Thymus (tissue), 11 donors: ENCODE measurements at regions not wholly inside any gene's neighbourhood (a gene's known extent, or its start where the extent isn't known, plus 50 kb on each side); places are given as distances from the start of the nearest gene placed in this dataset.

Experiments
- DNase-seq, 9 donors: peaks; one replicate each; pipeline ENCODE4 v3.0.0-alpha.2; 2013; ENCODE audit warnings: low spot score in 9 of 9, low read depth in 6 of 9, missing footprints in 1 of 9
- H3K27ac ChIP-seq, 2 donors: one replicate each; pipeline ENCODE4 v1.5.1; 2013; ENCODE audit warnings: control low read depth in 1 of 2, low read depth in 1 of 2, low read length in 1 of 2, mild to moderate bottlenecking in 1 of 2, moderate library complexity in 1 of 2
- H3K27me3 ChIP-seq, 2 donors: one replicate each; pipeline ENCODE4 v1.5.1; 2013; ENCODE audit warnings: low read length in 1 of 2; ENCODE audit not compliant: control insufficient read depth in 2 of 2, insufficient read depth in 1 of 2
- H3K36me3 ChIP-seq, 2 donors: one replicate each; pipeline ENCODE4 v1.5.1; 2013; ENCODE audit warnings: low read length in 1 of 2, mild to moderate bottlenecking in 1 of 2, moderate library complexity in 1 of 2; ENCODE audit not compliant: control insufficient read depth in 2 of 2, insufficient read depth in 2 of 2
- H3K4me1 ChIP-seq, 2 donors: one replicate each; pipeline ENCODE4 v1.5.1; 2013; ENCODE audit warnings: low read length in 2 of 2; ENCODE audit not compliant: control insufficient read depth in 2 of 2, insufficient read depth in 2 of 2
- H3K4me3 ChIP-seq, 2 donors: one replicate each; pipeline ENCODE4 v1.5.1; 2013; ENCODE audit warnings: low read length in 2 of 2, control low read depth in 1 of 2, mild to moderate bottlenecking in 1 of 2
- H3K9me3 ChIP-seq, 2 donors: one replicate each; pipeline ENCODE4 v1.5.1; 2013; ENCODE audit warnings: low read length in 1 of 2, mild to moderate bottlenecking in 1 of 2; ENCODE audit not compliant: control insufficient read depth in 2 of 2, insufficient read depth in 1 of 2
- WGBS: extraction: QIAGEN DNeasy Blood & Tissue Kit; methylation state at CpG from one replicate; pipeline ENCODE4 v1.1.7; 2013; 5-methylcytosine and 5-hydroxymethylcytosine counted together
- donor health status: healthy.

DNA sequence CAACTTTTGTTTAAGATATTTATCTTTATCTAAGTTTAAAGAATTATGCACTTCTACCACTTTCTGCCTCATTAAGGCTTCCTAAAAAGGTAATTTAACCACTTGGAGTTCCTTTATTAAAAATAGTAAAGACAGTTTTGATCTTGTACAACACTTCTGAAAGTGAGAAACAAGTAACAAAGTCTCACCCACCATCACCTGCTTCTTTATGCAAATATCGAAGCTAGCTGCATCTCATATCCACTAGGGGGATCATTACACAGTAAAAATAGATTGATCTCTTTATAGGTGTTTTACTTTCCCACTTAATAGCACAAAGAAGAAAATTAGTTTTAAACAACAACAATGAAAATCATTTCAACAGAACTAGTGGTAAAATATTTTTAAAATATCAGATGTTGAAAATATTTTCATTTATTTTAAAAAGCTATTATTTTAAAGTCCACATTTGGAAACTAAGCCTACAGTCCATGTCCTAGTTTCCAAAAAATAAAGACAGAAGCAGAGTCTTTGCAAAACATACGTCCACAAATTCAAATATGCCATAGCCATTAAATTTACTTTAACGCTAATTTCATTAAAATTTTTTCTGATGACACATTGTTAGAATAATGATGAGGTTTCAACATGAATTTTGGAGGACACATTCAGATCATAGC is 160.0 kb upstream of the SOX5 start:
- Histone ChIP-seq H3K36me3 (no peaks in the 10 kb centered on the region), H3K4me1 (no peaks in the 10 kb centered on the region), H3K4me3 (no peak overlapping the region), H3K27ac (no peak overlapping the region), H3K27me3 (no peaks in the 10 kb centered on the region), H3K9me3 (no peaks in the 10 kb centered on the region)
- 75% methylated on average over 3 of the region's 3 CpGs for WGBS
- peak in 2 of 9 donors; percentile 2 to 26 for DNase-seq

DNA sequence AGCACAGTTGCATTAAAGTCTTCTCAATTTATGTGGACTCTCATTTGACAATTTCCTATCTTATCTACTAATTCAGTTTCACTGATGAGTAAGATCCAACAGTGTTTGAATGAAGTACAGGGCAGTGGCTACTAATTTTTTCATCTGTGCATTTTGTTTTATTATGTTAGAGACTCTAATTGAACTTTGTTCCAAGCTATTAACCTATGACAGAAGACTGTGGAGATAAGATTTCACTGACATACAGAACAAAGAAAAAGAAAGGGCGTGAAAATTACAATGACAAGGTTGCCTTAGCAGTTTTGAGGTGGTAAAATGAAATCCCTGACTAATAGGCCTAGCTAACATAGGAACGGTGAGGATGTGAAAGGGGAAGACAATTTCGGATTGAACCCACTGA is 153.2 kb upstream of the SOX5 start:
- WGBS, result 84% methylated on average over 3 of the region's 3 CpGs
- Histone ChIP-seq H3K4me1 (no peaks in the 10 kb centered on the region), H3K4me3 (no peak overlapping the region), H3K36me3 (no peaks in the 10 kb centered on the region), H3K27ac (no peak overlapping the region), H3K27me3 (no peaks in the 10 kb centered on the region), H3K9me3 (no peaks in the 10 kb centered on the region)
- no peak for DNase-seq

- H3K9me3 ChIP-seq, result no peaks in the 10 kb centered on the region
- DNase-seq, result no peak
- H3K27ac ChIP-seq, result no peak overlapping the region
- H3K4me1 ChIP-seq, result no peaks in the 10 kb centered on the region
- 93% methylated on average over 1 of the region's 1 CpG for WGBS
- H3K27me3 ChIP-seq, result no peaks in the 10 kb centered on the region
- H3K4me3 ChIP-seq, result no peak overlapping the region
- H3K36me3 ChIP-seq, result no peaks in the 10 kb centered on the region
Observed at GRCh38 chr12:24099576-24099975, 150.1 kb upstream of the SOX5 start.

- H3K4me1 ChIP-seq, result no peaks in the 10 kb centered on the region
- H3K4me3 ChIP-seq, result no peak overlapping the region
- no peaks in the 10 kb centered on the region for H3K9me3 ChIP-seq
- 96% methylated on average over 1 of the region's 1 CpG for WGBS
- DNase-seq, result no peak
- H3K36me3 ChIP-seq, result no peaks in the 10 kb centered on the region
- H3K27me3 ChIP-seq, result no peaks in the 10 kb centered on the region
- no peak overlapping the region for H3K27ac ChIP-seq
Observed at GRCh38 chr12:24095245-24095644, 145.8 kb upstream of the SOX5 start.

DNA sequence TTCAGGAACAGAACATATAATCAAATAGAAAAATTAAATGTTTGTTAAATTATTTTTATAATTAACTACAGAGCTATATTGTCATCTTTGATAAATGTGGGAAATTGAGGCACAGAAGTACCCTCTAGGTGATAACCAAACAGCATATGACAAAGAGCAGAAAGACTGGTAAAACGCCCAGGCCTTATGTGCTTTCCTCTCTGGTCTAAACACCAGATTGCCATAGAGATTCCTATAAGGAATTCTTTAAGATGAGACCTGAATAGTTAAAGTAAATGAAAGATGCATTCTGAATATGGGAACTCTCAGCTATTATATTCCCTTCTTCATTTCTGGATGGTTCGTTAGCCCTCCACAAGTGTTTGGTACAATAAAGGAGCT is 140.0 kb upstream of the SOX5 start:
- WGBS, result 96% methylated on average over 2 of the region's 2 CpGs
- Histone ChIP-seq H3K27ac (no peak overlapping the region), H3K27me3 (no peaks in the 10 kb centered on the region), H3K9me3 (no peaks in the 10 kb centered on the region), H3K36me3 (no peaks in the 10 kb centered on the region), H3K4me1 (no peaks in the 10 kb centered on the region), H3K4me3 (no peak overlapping the region)
- DNase-seq, result no peak

- Histone ChIP-seq H3K9me3 (no peaks in the 10 kb centered on the region), H3K4me1 (no peaks in the 10 kb centered on the region), H3K27ac (no peak overlapping the region), H3K36me3 (no peaks in the 10 kb centered on the region), H3K4me3 (no peak overlapping the region), H3K27me3 (no peaks in the 10 kb centered on the region)
- no peak for DNase-seq
- WGBS, result 96% methylated on average over 5 of the region's 5 CpGs
Observed at GRCh38 chr12:24088751-24089509, 139.5 kb upstream of the SOX5 start.

- Histone ChIP-seq H3K4me3 (no peak overlapping the region), H3K27ac (no peak overlapping the region), H3K9me3 (no peaks in the 10 kb centered on the region), H3K36me3 (no peaks in the 10 kb centered on the region), H3K4me1 (no peaks in the 10 kb centered on the region), H3K27me3 (no peaks in the 10 kb centered on the region)
- DNase-seq, result no peak
- WGBS, result 89% methylated on average over 4 of the region's 4 CpGs
Observed at GRCh38 chr12:24087294-24087693, 137.8 kb upstream of the SOX5 start.

DNA sequence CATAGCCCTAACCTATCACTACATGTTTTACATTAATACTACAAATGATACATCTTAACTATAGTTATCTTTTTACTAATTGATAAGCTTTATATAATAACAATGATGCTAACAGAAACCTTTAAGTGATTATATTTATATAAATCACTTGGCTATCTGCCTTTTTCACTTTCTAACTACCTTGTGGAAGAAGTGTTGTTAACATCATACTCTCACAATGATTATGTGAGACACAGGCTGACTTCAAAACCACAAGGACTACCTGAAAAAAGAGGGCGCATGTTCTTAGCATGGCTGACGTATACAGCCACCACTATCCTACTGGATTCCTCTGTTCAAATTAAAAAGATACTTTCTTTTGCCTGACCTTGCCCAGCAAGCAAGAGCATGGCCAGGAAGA is 135.3 kb upstream of the SOX5 start:
- Histone ChIP-seq H3K27me3 (no peaks in the 10 kb centered on the region), H3K36me3 (no peaks in the 10 kb centered on the region), H3K4me3 (no peak overlapping the region), H3K27ac (no peak overlapping the region), H3K9me3 (no peaks in the 10 kb centered on the region), H3K4me1 (no peaks in the 10 kb centered on the region)
- WGBS, result 83% methylated on average over 2 of the region's 2 CpGs
- no peak for DNase-seq

DNA sequence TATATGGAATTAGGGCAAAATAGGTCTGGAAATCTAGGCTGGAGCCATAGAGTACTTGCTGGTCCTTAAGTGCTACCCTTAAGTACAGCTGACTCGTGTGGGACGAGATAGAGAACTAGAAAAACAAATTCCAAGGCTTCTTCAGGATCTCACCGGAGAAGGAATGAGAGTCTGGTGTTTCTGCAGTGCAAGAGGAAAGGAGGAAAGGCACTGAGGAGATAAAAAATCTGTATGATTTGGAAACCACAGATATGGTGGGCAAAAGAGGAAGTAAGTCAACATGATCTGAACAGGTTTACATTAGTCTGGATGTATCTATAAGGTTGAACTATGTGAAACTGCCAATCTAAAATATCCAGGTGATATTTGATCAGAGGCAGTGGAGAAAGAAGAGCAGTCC is 134.4 kb upstream of the SOX5 start:
- 8% methylated on average over 3 of the region's 3 CpGs for WGBS
- no peak for DNase-seq
- no peaks in the 10 kb centered on the region for H3K27me3 ChIP-seq
- H3K9me3 ChIP-seq, result no peaks in the 10 kb centered on the region
- no peaks in the 10 kb centered on the region for H3K36me3 ChIP-seq
- H3K4me1 ChIP-seq, result no peaks in the 10 kb centered on the region
- no peak overlapping the region for H3K27ac ChIP-seq
- H3K4me3 ChIP-seq, result no peak overlapping the region
